ENCODE measurements at regions not wholly inside any gene's neighbourhood (a gene's known extent, or its start where the extent isn't known, plus 50 kb on each side); places are given as distances from the start of the nearest gene placed in this dataset.

DNA sequence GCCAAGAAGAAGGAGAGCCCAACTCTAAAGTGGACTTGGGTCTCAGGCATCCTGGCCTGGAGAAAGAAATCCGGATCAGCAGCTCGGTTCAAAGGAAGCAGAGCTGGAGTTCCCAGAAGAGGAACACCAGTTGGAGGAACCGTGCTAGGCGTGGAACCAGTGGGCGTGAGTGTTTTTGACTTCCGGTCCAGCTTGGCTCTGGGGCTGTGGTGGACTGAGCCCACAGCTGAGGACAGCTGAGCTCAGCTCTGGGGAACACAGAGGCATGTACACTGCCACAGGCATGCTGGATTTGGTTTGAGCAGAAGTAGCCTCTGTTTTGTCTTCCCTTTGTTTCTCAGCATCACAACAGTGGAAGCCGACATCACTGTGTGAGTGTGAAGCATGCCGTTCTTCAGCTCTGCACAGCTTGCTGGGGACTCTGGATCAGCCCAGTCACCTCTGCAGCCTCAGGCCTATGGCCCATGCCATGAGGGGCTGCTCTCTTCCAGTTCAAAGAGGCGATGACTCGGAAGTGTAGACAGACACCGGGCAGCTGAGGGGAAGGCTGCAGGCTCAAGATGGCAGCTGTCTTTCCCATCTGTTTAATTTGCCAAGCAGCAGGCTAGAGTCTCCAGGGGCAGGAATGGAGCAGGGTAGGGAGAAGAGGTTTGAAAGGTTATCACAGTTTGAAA lies 185.8 kb upstream of the UBE3A start:
- no peak overlapping the region for H3K4me3 Mint-ChIP-seq
- no peak overlapping the region for H3K27ac Mint-ChIP-seq
- no peaks in the 10 kb centered on the region for H3K9me3 Mint-ChIP-seq
- H3K27me3 Mint-ChIP-seq, result no peaks in the 10 kb centered on the region
- DNase-seq, result no peak
- H3K36me3 Mint-ChIP-seq, result no peaks in the 10 kb centered on the region
- no peaks in the 10 kb centered on the region for H3K4me1 Mint-ChIP-seq
- CTCF ChIA-PET, result no interaction called here

DNA sequence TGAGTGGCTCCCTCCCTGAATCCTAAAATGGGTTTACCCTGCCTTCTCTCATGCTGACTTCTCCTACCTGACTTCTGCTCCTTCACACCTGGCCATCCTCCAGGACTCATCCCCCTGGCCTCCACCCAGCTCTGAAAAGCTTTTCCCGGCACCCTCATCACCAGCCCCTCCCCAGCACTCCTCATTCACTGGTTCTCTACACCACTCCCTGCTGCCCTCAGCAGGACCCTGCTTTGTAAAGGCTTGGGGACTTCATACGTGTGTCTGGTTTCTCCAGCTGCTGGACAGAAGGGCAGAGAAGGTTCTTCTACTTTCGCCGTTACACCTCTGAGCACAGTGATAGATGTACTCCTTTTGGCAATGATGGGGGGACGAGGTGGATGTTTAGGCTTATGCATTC lies 184.9 kb upstream of the UBE3A start:
- Mint-ChIP-seq H3K9me3 (no peaks in the 10 kb centered on the region), H3K4me1 (no peaks in the 10 kb centered on the region), H3K27me3 (no peaks in the 10 kb centered on the region), H3K36me3 (no peaks in the 10 kb centered on the region), H3K4me3 (no peak overlapping the region), H3K27ac (no peak overlapping the region)
- CTCF ChIA-PET, result no interaction called here
- no peak for DNase-seq

DNA sequence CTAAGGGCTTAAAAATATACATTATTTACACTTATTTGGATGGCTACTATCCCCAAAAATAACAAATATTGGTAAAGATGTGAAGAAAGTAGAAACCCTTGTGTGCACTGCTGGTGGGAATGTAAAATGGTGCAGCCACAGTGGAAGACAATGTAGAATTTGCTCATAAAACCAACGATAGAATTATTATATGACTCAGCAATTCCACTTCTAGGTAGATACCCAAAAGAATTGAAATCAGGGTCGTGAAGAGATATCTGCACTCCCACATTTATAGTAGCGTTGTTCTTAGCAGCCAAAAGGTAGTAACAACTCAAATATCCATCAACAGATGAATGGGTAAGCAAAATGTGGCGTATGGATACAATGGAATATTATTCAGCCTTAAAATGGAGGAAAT lies 181.6 kb upstream of the UBE3A start:
- H3K27me3 Mint-ChIP-seq, result no peaks in the 10 kb centered on the region
- DNase-seq, result no peak
- no peaks in the 10 kb centered on the region for H3K36me3 Mint-ChIP-seq
- peaks cover 3% of the 10 kb centered on the region for H3K9me3 Mint-ChIP-seq
- H3K4me1 Mint-ChIP-seq, result no peaks in the 10 kb centered on the region
- CTCF ChIA-PET, result no interaction called here
- no peak overlapping the region for H3K27ac Mint-ChIP-seq
- H3K4me3 Mint-ChIP-seq, result no peak overlapping the region

DNA sequence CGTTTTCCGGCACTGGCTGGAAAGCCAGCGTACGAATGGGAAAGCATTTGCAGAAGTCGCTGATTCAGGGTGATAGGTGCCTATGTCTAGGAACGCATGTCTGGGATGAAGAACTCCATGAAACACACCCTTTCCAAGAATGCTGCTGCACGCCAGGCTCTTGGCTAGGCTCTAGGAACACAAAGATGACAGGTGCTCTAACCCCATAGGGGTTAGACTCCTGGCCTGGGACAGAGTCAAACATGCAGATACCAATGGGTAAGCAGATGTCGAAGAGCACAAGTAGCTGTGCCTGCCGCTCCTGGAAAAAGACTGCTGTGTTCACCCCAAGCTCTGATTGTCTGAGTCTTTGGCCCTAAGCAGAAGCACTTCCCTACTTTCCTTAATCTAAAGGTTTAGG lies 180.9 kb upstream of the UBE3A start:
- CTCF ChIA-PET, result no interaction called here
- no peak overlapping the region for H3K27ac Mint-ChIP-seq
- H3K4me1 Mint-ChIP-seq, result no peaks in the 10 kb centered on the region
- H3K9me3 Mint-ChIP-seq, result peaks cover 3% of the 10 kb centered on the region
- no peaks in the 10 kb centered on the region for H3K27me3 Mint-ChIP-seq
- no peaks in the 10 kb centered on the region for H3K36me3 Mint-ChIP-seq
- no peak for DNase-seq
- H3K4me3 Mint-ChIP-seq, result no peak overlapping the region

DNA sequence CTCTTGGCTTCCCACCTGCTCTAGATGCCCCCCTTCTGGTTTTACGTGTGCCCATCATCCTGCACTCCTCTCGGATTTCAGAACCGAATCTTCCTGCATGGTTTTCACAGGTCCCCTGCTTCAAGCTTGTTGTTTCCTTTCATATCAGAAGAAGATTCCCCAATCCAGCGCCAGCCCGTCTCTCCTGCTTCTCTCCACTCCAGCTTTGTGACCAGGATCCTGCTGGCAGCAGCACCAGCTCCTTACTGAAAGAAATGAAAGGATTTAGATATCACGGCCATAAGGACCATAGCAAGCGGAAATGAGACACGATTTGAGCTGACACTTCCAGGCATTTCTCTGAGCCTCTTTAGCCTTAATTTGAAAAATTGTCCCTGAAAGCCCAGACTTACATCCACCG lies 180.3 kb upstream of the UBE3A start:
- CTCF ChIA-PET, result no interaction called here
- Mint-ChIP-seq H3K9me3 (peaks cover 3% of the 10 kb centered on the region), H3K36me3 (no peaks in the 10 kb centered on the region), H3K4me1 (no peaks in the 10 kb centered on the region), H3K27ac (no peak overlapping the region), H3K4me3 (no peak overlapping the region), H3K27me3 (peaks cover under 1% of the 10 kb centered on the region)
- DNase-seq, result no peak

DNA sequence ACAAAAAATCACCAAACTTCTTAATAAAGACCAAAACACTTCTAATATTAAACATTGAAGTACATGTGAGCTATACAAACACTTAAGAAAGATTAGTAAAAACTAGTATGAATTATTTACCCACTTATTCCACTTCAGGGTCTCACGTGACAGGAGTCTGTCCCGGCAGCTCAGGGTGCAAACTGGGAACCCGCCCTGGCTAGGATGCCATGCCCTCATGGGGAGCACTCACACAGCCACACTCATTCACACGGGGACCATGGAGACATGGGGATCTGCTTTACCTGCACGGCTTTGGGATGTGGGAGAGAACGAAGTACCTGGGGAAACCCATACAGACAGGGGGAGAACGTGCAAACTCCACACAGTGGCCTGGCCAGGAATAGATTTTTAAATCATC lies 179.3 kb upstream of the UBE3A start:
- no peaks in the 10 kb centered on the region for H3K4me1 Mint-ChIP-seq
- CTCF ChIA-PET, result no interaction called here
- peaks cover 4% of the 10 kb centered on the region for H3K27me3 Mint-ChIP-seq
- no peak for DNase-seq
- H3K4me3 Mint-ChIP-seq, result no peak overlapping the region
- H3K9me3 Mint-ChIP-seq, result peaks cover 3% of the 10 kb centered on the region
- H3K36me3 Mint-ChIP-seq, result no peaks in the 10 kb centered on the region
- no peak overlapping the region for H3K27ac Mint-ChIP-seq

DNA sequence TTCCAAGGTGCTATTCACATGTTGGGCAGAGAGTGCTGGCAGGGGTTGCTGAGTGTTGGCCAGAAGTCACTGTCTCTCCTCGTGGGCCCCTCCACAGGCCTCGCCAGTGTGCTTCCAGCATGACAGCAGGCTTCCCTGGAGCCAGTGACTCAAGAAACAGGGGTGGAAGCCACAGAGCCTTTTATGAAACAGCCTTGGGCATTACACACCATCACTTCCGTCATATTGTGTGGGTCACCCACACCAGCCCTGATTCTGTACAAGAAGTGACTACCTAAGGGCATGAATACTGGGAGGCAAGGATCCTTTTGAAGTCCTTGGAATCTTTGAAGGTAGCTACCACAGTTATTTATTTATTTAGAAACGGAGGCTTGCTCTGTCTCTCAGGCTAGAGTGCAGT lies 177.6 kb upstream of the UBE3A start:
- no peak overlapping the region for H3K4me3 Mint-ChIP-seq
- peaks cover 3% of the 10 kb centered on the region for H3K9me3 Mint-ChIP-seq
- H3K36me3 Mint-ChIP-seq, result no peaks in the 10 kb centered on the region
- H3K4me1 Mint-ChIP-seq, result no peaks in the 10 kb centered on the region
- H3K27me3 Mint-ChIP-seq, result peaks cover 8% of the 10 kb centered on the region
- DNase-seq, result no peak
- no peak overlapping the region for H3K27ac Mint-ChIP-seq
- CTCF ChIA-PET, result no interaction called here

DNA sequence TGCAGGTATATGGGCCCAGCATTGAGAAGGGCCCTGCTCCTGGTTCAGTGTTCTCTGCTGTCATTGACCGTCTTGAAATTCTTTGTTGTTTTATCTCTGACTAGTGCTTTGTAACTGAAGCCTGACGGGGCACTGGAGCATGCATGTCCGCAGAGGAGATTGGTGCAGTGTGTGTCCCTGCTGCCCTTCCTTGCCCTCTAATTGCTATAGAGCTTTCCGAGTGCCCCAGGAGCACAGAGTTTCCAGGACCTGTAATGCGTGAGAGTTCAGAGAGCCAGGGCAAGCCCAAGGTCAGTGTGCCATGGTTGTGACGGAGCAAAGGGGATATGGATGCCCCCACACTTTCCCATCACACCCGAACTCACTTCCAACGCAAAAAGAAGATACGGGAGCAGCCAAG lies 174.3 kb upstream of the UBE3A start:
- Mint-ChIP-seq H3K36me3 (no peaks in the 10 kb centered on the region), H3K4me3 (no peak overlapping the region), H3K27ac (no peak overlapping the region), H3K9me3 (no peaks in the 10 kb centered on the region), H3K27me3 (peaks cover 8% of the 10 kb centered on the region), H3K4me1 (no peaks in the 10 kb centered on the region)
- no peak for DNase-seq
- CTCF ChIA-PET, result no interaction called here

DNA sequence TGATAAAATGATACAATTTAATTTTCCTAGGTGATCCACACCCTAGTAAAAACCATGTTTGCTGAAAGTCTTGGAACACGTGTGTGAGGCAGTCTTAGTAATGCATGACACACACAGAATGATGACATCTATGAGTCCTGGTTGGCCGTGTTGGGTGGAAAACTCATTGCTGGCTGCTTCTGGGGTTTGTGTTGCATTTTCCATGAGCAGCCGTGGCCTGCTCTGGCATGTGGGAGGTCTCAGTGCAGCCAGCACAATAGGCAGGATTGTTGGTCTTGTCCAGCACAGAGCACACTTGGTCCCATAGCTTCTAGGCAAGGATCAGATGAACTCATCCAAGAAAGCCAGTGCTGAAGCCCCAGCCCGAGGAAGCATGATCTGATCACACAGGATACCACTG lies 172.8 kb upstream of the UBE3A start:
- Mint-ChIP-seq H3K4me3 (no peak overlapping the region), H3K9me3 (no peaks in the 10 kb centered on the region), H3K27me3 (peaks cover 8% of the 10 kb centered on the region), H3K4me1 (no peaks in the 10 kb centered on the region), H3K27ac (no peak overlapping the region), H3K36me3 (no peaks in the 10 kb centered on the region)
- no peak for DNase-seq
- CTCF ChIA-PET, result no interaction called here

DNA sequence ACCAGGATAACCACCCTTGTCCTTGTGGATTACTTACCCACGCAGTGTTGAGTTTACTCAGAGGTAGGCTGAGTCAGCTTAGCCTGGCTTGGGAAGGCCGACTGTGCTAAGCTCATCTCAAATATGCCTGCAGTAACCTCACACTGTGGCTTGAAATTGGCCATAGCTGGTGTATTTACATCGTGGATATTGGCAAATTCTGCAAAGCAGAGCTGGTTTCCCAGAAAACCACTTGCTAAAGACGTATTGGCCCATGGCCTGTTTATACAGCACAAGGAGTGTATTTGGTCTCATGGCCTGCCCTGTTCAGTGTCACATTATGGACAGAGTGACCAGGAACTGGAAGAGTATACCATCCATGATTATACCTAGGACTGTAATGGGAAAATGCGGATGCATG lies 170.5 kb upstream of the UBE3A start:
- Mint-ChIP-seq H3K4me1 (no peaks in the 10 kb centered on the region), H3K27ac (no peak overlapping the region), H3K9me3 (no peaks in the 10 kb centered on the region), H3K36me3 (no peaks in the 10 kb centered on the region), H3K4me3 (no peak overlapping the region), H3K27me3 (peaks cover 8% of the 10 kb centered on the region)
- CTCF ChIA-PET, result no interaction called here
- no peak for DNase-seq

DNA sequence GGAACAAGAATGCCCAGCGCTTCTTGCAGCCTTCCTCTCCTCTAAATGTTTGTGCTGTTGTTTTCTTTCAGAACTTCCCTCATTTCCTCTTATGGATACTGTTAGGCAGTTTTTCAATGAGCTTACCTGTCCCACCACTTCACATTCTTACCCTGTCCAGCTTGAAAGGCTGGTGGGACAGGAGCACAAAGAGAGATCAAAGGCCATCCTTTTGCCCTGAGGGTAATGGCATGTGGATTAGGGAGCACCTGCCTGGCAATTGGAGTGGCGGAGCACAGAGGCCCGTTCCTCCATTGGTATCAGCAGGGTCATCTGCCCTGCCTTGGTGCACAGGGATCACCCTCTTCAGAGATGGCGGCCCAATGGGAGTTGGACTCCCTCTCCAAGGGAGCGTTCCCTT lies 170.1 kb upstream of the UBE3A start:
- no peaks in the 10 kb centered on the region for H3K36me3 Mint-ChIP-seq
- H3K9me3 Mint-ChIP-seq, result no peaks in the 10 kb centered on the region
- CTCF ChIA-PET, result no interaction called here
- no peak overlapping the region for H3K4me3 Mint-ChIP-seq
- H3K27me3 Mint-ChIP-seq, result peaks cover 6% of the 10 kb centered on the region
- H3K4me1 Mint-ChIP-seq, result no peaks in the 10 kb centered on the region
- H3K27ac Mint-ChIP-seq, result no peak overlapping the region
- no peak for DNase-seq

DNA sequence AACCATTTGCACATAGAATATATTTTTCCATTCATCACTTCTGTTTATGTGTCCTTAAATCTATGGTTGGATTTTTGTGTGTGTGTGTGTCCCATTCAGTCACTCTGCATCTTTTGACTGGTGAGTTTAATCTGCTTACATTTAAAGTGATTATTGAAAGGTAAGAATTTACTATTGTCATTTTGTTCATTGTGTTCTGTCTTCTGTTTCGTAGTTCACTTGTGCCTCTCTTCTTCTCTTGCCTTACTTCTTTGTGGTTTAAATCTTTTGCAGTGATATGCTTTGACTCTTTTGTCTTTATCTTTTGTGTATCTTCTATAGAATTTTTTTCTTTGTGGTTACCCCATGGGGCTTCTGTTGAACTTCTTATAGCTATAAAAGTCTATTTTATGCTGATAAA lies 166.3 kb upstream of the UBE3A start:
- no peak overlapping the region for H3K4me3 Mint-ChIP-seq
- no peaks in the 10 kb centered on the region for H3K9me3 Mint-ChIP-seq
- CTCF ChIA-PET, result no interaction called here

DNA sequence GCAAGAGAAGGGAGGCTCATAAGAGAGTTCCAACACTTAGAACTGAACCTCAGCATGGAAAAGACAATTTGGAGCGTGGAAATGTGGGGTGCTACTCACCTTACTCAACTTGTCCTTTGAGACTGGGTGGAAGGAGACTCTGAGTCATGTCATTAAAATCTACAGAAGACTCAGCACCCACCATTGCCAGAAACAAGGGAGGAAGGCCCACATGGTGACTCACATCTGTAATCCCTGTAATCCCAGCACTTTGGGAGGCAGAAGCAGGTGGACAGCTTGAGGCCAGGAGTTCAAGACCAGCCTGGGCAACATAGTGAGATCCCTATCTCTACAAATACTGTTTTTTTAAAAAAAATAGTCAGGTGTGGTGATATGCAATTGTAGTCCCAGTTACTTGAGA lies 161.9 kb upstream of the UBE3A start:
- Mint-ChIP-seq H3K27me3 (no peaks in the 10 kb centered on the region), H3K9me3 (peaks cover 1% of the 10 kb centered on the region), H3K4me3 (no peak overlapping the region), H3K27ac (no peak overlapping the region), H3K4me1 (no peaks in the 10 kb centered on the region), H3K36me3 (no peaks in the 10 kb centered on the region)
- CTCF ChIA-PET, result no interaction called here
- DNase-seq, result no peak

More for the DNA sequence above, 166.3 kb upstream of the UBE3A start:
- H3K36me3 Mint-ChIP-seq, result no peaks in the 10 kb centered on the region
- no peak overlapping the region for H3K27ac Mint-ChIP-seq
- no peaks in the 10 kb centered on the region for H3K4me1 Mint-ChIP-seq
- DNase-seq, result no peak
- H3K27me3 Mint-ChIP-seq, result no peaks in the 10 kb centered on the region

DNA sequence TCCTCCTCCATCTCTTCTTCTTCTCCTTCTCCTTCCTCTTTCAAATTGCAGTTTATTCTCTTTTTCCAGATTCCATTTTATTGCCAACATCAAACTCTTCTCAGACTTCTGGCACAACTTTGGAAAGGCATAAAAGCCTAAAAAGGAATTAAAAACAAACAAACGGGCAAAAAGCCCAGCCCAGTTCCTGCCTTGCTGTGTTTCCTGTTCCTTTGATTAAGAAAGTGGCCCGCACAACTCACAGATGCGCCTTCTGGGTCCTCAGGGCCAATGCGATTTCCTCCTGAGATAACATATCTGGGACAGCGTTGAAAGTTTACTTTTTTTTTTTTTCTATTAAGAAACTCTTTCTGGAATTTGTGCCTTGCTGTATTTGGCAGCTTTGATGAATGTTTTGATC lies 158.7 kb upstream of the UBE3A start:
- Mint-ChIP-seq H3K4me3 (no peak overlapping the region), H3K4me1 (no peaks in the 10 kb centered on the region), H3K27ac (no peak overlapping the region), H3K36me3 (no peaks in the 10 kb centered on the region), H3K27me3 (no peaks in the 10 kb centered on the region), H3K9me3 (peaks cover 1% of the 10 kb centered on the region)
- CTCF ChIA-PET, result no interaction called here
- DNase-seq, result no peak

DNA sequence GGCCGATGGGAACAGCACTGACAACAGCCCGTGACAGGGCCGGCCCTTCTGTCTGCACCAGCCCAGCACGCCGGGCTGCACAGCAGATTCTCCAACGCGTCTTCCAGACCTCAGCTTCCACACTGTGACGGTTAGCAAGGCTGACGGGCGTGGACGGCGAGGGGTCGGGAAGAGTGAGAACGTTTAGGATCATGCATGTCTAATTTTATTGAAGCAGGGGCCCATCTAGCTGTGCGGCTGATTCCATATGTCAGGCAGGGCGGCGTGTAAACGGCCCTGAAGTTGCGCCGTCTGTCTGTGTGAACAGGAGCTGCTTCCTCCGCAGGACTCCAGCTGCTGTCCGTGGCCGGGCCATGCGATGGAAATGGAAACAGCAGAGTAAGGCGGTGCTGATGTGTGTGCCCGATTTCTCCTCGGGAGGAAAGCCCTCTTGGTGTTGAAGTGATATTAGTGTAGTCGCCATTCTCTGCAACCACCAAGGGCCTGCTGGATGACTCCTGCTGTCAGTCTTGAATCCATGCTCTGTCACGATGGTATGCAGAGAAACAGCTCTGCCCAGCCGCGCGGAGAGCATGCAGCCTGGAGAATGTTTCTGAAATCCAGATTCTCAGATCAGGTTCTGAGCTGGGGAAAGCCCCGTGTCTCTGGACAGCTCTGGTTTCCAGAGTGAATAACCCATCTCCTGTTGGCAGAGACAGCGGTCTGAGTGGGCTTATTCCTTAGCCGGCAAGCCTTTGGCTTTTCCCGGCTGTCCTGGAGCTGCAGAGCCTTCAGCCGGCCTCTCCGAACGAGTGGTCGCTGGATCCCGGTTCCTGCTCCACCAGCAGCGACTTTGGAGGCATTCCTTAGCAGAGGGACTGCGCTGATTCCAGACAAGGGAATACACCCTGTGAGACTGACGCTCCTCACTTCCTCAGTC lies 158.1 kb upstream of the UBE3A start:
- no peak for DNase-seq
- Mint-ChIP-seq H3K4me3 (no peak overlapping the region), H3K9me3 (peaks cover 1% of the 10 kb centered on the region), H3K27me3 (no peaks in the 10 kb centered on the region), H3K4me1 (no peaks in the 10 kb centered on the region), H3K36me3 (no peaks in the 10 kb centered on the region), H3K27ac (no peak overlapping the region)
- CTCF ChIA-PET, result no interaction called here

All from activated naive CD4-positive, alpha-beta T cell treated with anti-CD3 and anti-CD28 coated beads, Interleukin-2, amount 10 ng/mL, durations not matched to agents 7 days and 5 days (primary cell).